ENCODE measurements at regions not wholly inside any gene's neighbourhood (a gene's known extent, or its start where the extent isn't known, plus 50 kb on each side); places are given as distances from the start of the nearest gene placed in this dataset.

DNA sequence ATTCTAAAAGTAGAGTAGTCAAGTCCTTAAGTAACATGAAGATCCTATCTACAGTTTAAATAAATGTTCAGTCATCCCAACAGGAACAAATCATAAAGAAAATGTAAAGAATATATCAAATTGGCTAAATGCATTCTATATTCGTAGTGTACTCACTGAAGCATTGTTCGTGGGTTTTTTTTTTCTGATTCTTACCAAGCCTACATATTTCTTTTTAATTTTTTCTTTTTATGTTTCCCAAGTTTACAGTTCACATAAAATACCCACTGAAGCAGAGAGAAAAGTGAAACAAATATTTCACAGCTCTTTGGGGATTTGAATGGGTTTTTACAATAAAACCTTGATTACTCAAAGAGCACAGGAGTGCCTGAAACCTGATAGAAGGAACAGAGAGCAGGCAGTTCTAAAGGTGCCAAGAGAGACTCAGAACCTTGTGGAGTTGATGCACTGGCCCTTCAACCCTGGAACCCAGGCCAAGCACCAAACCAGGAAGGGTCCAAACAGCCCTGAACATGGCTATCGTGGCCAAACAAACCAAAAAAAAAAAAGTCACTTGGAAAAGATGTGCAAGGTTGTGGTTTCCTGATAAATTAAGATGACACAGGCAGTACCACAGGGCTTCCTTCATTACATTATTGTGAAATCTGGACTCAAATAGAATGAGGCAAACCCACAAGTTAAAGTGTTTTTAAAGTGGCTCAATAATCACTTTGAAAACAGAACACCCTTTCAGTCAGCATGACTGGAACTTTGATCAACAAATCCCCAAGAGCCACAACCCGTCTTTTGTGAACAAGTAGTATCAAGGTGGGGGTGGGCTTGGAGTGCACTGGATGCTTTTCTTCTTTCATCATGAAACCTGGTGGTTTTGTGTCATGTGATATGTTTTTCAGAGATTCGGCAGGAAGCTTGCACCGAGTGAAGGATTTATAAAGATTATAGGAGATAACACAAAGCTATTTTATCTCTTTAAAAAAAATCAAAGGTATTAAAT, 245.0 kb upstream of the FN1 start (continued):
- TF ChIP-seq LRRFIP1 (CRISPR knock-in tag; conservative IDR thresholded peaks at IDR 0.05) (no peak), TARDBP (CRISPR knock-in tag; IDR thresholded peaks at IDR 0.05) (peak; percentile 94), POGZ (CRISPR knock-in tag; IDR thresholded peaks at IDR 0.05) (peak; percentile 99), ZNF629 (CRISPR knock-in tag; conservative IDR thresholded peaks at IDR 0.05) (peak; percentile 48), E2F1 (CRISPR knock-in tag; IDR thresholded peaks at IDR 0.05) (peak; percentile 21; the same call in 1 of the 2 replicates), BORCS8-MEF2B (CRISPR knock-in tag; IDR thresholded peaks at IDR 0.05) (0 out of 2 replicates have a peak, but pooled peaks have one; percentile 35), KAT8 (CRISPR knock-in tag; IDR thresholded peaks at IDR 0.05) (peak; percentile 87), ZNF768 (CRISPR knock-in tag; IDR thresholded peaks at IDR 0.05) (no peak), ZBTB14 (CRISPR knock-in tag; IDR thresholded peaks at IDR 0.05) (no peak), ZFY (CRISPR knock-in tag; IDR thresholded peaks at IDR 0.05) (peak; percentile 62), CREM (IDR thresholded peaks at IDR 0.05) (peak; percentile 98), CREM (CRISPR knock-in tag; IDR thresholded peaks at IDR 0.05) (no peak), AKAP8 (CRISPR knock-in tag; IDR thresholded peaks at IDR 0.05) (peak; percentile 77; the same call in 1 of the 2 replicates), ASH2L (IDR thresholded peaks at IDR 0.05; ENCODE audit: insufficient read length, low read depth, low read length) (peak; percentile 91), KLF6 (CRISPR knock-in tag; IDR thresholded peaks at IDR 0.05) (0 out of 2 replicates have a peak, but pooled peaks have one; percentile 59), TCF7 (IDR thresholded peaks at IDR 0.05; ENCODE audit: low read depth) (peak; percentile 98), CHD4 (IDR thresholded peaks at IDR 0.05; ENCODE audit: borderline replicate concordance, low read length) (peak; percentile 55; the same call in 1 of the 2 replicates), GFI1 (CRISPR knock-in tag; IDR thresholded peaks at IDR 0.05; ENCODE audit: borderline replicate concordance) (peak; percentile 95), ZNF136 (CRISPR knock-in tag; IDR thresholded peaks at IDR 0.05; ENCODE audit: low read depth) (peak; percentile 80; the same call in 1 of the 2 replicates), ZNF282 (IDR thresholded peaks at IDR 0.05; ENCODE audit: partially characterized antibody) (no peak), ARNTL (CRISPR knock-in tag; IDR thresholded peaks at IDR 0.05) (peak; percentile 90), ZNF101 (CRISPR knock-in tag; IDR thresholded peaks at IDR 0.05; ENCODE audit: borderline replicate concordance, low read depth) (peak; percentile 86), JUN (CRISPR knock-in tag; IDR thresholded peaks at IDR 0.05) (peak; percentile 99), NFE2 (CRISPR knock-in tag; IDR thresholded peaks at IDR 0.05) (no peak), HMG20B (CRISPR knock-in tag; conservative IDR thresholded peaks at IDR 0.05) (peak; percentile 86), SP4 (CRISPR knock-in tag; IDR thresholded peaks at IDR 0.05) (peak; percentile 64; the same call in 1 of the 2 replicates), TSC22D2 (CRISPR knock-in tag; IDR thresholded peaks at IDR 0.05; ENCODE audit: borderline replicate concordance) (no peak; the same call in 1 of the 2 replicates)

All from HepG2 (cell line).